GM20000 (cell line): ENCODE measurements at regions not wholly inside any gene's neighbourhood (a gene's known extent, or its start where the extent isn't known, plus 50 kb on each side); places are given as distances from the start of the nearest gene placed in this dataset.

Source experiments
- DNase-seq: peaks from one replicate; pipeline ENCODE4 v3.0.0; 2012; ENCODE audit warnings: low spot score
- TF ChIP-seq, protein P1 (sequence below): IDR thresholded peaks from 2 replicates; pipeline ENCODE4 v1.5.1; 2012; ENCODE audit warnings: mild to moderate bottlenecking, control low read depth; ENCODE audit errors: extremely low read depth, missing control alignments

DNA sequence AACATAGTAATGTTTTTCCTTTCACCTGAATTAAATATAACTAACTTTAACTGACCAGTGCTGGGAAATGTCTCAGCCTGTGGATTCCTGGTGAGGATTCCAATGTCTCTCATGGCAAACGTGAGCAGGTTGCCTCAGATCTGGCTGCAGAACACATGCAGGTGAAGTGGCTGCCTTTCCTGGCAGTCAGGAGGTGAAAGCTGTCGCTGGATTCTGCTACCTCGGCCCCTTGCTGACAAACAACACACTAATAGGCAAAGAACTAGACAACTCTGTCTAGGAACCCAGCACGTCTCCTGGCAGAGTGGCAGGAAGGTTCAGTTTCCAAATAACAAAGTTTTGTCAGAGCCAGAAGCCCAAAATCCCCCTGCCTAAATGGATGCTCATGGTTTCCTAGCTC is 400.8 kb upstream of the PPP2R3A start:
- TF ChIP-seq, protein P1, sequence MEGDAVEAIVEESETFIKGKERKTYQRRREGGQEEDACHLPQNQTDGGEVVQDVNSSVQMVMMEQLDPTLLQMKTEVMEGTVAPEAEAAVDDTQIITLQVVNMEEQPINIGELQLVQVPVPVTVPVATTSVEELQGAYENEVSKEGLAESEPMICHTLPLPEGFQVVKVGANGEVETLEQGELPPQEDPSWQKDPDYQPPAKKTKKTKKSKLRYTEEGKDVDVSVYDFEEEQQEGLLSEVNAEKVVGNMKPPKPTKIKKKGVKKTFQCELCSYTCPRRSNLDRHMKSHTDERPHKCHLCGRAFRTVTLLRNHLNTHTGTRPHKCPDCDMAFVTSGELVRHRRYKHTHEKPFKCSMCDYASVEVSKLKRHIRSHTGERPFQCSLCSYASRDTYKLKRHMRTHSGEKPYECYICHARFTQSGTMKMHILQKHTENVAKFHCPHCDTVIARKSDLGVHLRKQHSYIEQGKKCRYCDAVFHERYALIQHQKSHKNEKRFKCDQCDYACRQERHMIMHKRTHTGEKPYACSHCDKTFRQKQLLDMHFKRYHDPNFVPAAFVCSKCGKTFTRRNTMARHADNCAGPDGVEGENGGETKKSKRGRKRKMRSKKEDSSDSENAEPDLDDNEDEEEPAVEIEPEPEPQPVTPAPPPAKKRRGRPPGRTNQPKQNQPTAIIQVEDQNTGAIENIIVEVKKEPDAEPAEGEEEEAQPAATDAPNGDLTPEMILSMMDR, result no peak
- DNase-seq, result no peak

DNA sequence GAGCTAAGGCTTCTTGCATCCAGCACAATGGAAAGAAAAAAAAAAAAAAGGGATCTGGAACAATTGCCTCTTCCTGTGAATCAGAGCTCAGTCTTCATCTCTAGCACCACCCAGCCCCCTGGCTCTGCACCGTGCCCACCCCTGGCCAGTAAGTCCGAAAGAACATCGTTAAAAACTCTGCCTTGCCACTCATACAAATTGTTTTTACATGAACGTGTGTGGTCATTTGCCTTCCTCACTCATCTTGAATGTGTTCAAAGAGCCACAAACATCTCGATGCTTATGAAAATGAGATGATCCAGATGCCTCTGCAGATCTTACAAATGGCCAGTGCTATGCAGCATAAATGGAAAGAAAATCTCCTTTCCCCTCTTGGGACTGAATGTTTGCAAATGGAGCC is 400.0 kb upstream of the PPP2R3A start:
- DNase-seq, result no peak
- TF ChIP-seq, protein P1, result no peak

DNA sequence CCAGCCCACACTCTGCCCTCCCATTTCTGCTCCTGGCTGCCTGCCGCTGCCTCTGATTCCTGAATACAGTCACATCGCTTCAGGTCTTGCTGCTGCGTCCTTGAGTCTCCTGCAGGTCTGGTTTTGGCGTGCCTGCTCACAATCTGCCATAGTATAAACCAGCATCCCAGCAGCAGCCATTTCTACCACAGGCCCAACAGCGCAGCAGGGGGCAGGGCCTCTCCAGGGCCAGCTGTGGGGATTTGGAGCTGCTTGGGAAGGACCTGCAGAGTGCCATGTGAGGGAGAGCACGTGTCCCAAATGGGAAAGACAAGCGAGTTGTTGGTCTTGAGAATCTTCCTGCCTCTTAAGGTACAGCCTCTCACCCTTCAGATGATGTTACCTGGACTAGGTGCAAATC is 398.3 kb upstream of the PPP2R3A start:
- DNase-seq, result no peak

GRCh38 chr3:135576751-135577150 is 388.8 kb upstream of the PPP2R3A start:
- TF ChIP-seq, protein P1, result no peak
- DNase-seq, result no peak

More for the DNA sequence above, 398.3 kb upstream of the PPP2R3A start:
- TF ChIP-seq, protein P1, result no peak

DNA sequence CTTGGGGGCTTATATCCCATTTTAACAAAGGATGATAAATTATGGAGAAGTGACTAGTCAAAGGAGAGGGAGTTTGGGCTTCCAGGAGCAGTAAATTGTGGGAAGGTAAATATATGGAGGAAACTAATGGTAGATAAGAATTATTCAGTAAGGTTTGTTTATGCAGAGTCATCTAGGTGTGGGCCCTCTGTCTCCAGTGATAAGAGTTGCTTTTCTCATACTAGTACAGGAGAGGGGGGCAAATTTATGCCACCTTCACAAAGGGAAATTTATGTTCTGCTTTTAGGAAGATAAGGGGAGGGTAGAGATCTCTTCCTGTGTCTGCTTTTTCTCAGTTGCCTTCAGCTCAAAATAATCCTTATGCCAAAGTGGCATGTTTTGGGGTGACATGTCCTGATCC is 383.7 kb upstream of the PPP2R3A start:
- TF ChIP-seq, protein P1, result no peak
- DNase-seq, result no peak

GRCh38 chr3:135582800-135583199 is 382.7 kb upstream of the PPP2R3A start:
- DNase-seq, result no peak
- TF ChIP-seq, protein P1, result no peak

- TF ChIP-seq, protein P1, result no peak
- DNase-seq, result no peak
These were observed 369.0 kb upstream of the PPP2R3A start for GRCh38 chr3:135596563-135596962.
